Fibroblast of lung (primary cell): ENCODE measurements at regions not wholly inside any gene's neighbourhood (a gene's known extent, or its start where the extent isn't known, plus 50 kb on each side); places are given as distances from the start of the nearest gene placed in this dataset.
A peak's percentile ranks its signal among the peaks of the same experiment; 100 is the strongest.

Source experiments
- DNase-seq, 2 donors: peaks; one replicate each; pipeline versions ENCODE4 v3.0.0 to v3.0.0-alpha.2; 2010; ENCODE audit warnings: low read depth in 2 of 2
- H2AFZ ChIP-seq: 2 replicates; pipeline ENCODE4 v1.5.1; 2012; ENCODE audit warnings: low read length, control low read depth, inconsistent platforms
- H3K27ac ChIP-seq: 2 replicates; pipeline ENCODE4 v1.5.1; 2011; ENCODE audit warnings: low read length, control low read depth; ENCODE audit not compliant: insufficient read depth
- H3K27me3 ChIP-seq: 2 replicates; pipeline ENCODE4 v1.5.1; 2011; ENCODE audit warnings: mild to moderate bottlenecking, low read length; ENCODE audit not compliant: control insufficient read depth, insufficient read depth
- H3K36me3 ChIP-seq: 2 replicates; pipeline ENCODE4 v1.5.1; 2011; ENCODE audit warnings: low read length; ENCODE audit not compliant: control insufficient read depth, insufficient read depth
- H3K4me1 ChIP-seq: 2 replicates; pipeline ENCODE4 v1.5.1; 2011; ENCODE audit warnings: low read length; ENCODE audit not compliant: control insufficient read depth, insufficient read depth; ENCODE audit errors: extremely low read depth
- H3K4me2 ChIP-seq: 2 replicates; pipeline ENCODE4 v1.5.1; 2011; ENCODE audit warnings: low read length, control low read depth; ENCODE audit not compliant: insufficient read depth; ENCODE audit errors: extremely low read depth
- H3K4me3 ChIP-seq, 4 experiments: fragments of 200-600 bp in 1 of 4; sonication (generic) in 1 of 4; replicated peaks in 1 of 4; 2 replicates each; pipeline ENCODE4 v1.5.1; 2011 to 2016; ENCODE audit warnings: low read length in 4 of 4, low read depth in 3 of 4, mild to moderate bottlenecking in 3 of 4, control low read depth in 2 of 4, inconsistent platforms in 1 of 4, mixed read lengths in 1 of 4; ENCODE audit not compliant: insufficient read depth in 1 of 4; ENCODE audit errors: control extremely low read depth in 1 of 4
- H3K79me2 ChIP-seq: 2 replicates; pipeline ENCODE4 v1.5.1; 2012; ENCODE audit warnings: mild to moderate bottlenecking, low read length, inconsistent platforms; ENCODE audit not compliant: control insufficient read depth, insufficient read depth
- H3K9ac ChIP-seq: 2 replicates; pipeline ENCODE4 v1.5.1; 2011; ENCODE audit warnings: mild to moderate bottlenecking, low read length, control low read depth; ENCODE audit not compliant: insufficient read depth
- H3K9me3 ChIP-seq: 2 replicates; pipeline ENCODE4 v1.5.1; 2012; ENCODE audit warnings: low read depth, low read length; ENCODE audit not compliant: control insufficient read depth, insufficient read depth
- H4K20me1 ChIP-seq: 2 replicates; pipeline ENCODE4 v1.5.1; 2011; ENCODE audit warnings: low read length; ENCODE audit not compliant: control insufficient read depth, insufficient read depth; ENCODE audit errors: extremely low read depth
- EZH2 ChIP-seq: IDR thresholded peaks from 2 replicates; pipeline ENCODE4 v1.5.1; 2012; ENCODE audit warnings: low read length, control low read depth, mild to moderate bottlenecking; ENCODE audit errors: missing control alignments
- TF ChIP-seq, protein P1 (sequence below), 2 donors: IDR thresholded peaks in 1 of 2; conservative IDR thresholded peaks in 1 of 2; 1 replicate in 1 of 2; 2 replicates in 1 of 2; pipeline ENCODE4 v1.5.1; 2011 to 2012; ENCODE audit warnings: low read length in 2 of 2, control low read depth in 1 of 2, inconsistent platforms in 1 of 2, low read depth in 1 of 2, mild to moderate bottlenecking in 1 of 2

DNA sequence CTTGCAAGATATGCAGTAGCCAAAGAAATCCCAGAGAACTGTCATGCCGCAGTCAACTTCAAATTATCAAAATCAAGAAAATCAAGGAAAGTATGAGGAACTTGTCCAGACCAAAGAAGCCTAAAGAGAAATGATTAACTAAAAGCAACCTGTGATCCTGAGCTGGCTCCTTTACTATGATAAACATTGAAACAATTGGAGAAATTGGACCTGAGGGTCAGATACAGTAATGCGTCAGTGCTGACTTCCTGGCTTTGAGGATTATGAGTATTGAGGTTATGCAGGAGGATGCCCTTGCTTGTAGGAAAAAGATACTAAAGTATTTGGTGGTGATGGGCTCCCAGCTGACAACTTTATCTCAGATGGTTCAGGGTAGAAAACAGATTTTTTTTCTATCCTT lies 324.7 kb upstream of the AKR1E2 start:
- no peak for TF ChIP-seq EZH2
- TF ChIP-seq, protein P1, sequence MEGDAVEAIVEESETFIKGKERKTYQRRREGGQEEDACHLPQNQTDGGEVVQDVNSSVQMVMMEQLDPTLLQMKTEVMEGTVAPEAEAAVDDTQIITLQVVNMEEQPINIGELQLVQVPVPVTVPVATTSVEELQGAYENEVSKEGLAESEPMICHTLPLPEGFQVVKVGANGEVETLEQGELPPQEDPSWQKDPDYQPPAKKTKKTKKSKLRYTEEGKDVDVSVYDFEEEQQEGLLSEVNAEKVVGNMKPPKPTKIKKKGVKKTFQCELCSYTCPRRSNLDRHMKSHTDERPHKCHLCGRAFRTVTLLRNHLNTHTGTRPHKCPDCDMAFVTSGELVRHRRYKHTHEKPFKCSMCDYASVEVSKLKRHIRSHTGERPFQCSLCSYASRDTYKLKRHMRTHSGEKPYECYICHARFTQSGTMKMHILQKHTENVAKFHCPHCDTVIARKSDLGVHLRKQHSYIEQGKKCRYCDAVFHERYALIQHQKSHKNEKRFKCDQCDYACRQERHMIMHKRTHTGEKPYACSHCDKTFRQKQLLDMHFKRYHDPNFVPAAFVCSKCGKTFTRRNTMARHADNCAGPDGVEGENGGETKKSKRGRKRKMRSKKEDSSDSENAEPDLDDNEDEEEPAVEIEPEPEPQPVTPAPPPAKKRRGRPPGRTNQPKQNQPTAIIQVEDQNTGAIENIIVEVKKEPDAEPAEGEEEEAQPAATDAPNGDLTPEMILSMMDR (conservative IDR thresholded peaks at IDR 0.05 in 1 of 2, IDR thresholded peaks at IDR 0.05 in 1 of 2; ENCODE audit: low read depth in 1 of 2, low read length in 2 of 2): no peak
- H3K4me3 ChIP-seq: no peak overlapping the region
- no peak overlapping the region for H2AFZ ChIP-seq
- H3K4me2 ChIP-seq: no peak overlapping the region
- H3K4me1 ChIP-seq: peaks cover 10% of the 10 kb centered on the region
- no peaks in the 10 kb centered on the region for H4K20me1 ChIP-seq
- H3K27ac ChIP-seq: no peak overlapping the region
- no peaks in the 10 kb centered on the region for H3K9me3 ChIP-seq
- DNase-seq: peak in 1 of 2 donors; percentile 48
- H3K27me3 ChIP-seq: no peaks in the 10 kb centered on the region
- no peaks in the 10 kb centered on the region for H3K36me3 ChIP-seq
- H3K79me2 ChIP-seq: no peaks in the 10 kb centered on the region
- H3K9ac ChIP-seq: no peak overlapping the region

DNA sequence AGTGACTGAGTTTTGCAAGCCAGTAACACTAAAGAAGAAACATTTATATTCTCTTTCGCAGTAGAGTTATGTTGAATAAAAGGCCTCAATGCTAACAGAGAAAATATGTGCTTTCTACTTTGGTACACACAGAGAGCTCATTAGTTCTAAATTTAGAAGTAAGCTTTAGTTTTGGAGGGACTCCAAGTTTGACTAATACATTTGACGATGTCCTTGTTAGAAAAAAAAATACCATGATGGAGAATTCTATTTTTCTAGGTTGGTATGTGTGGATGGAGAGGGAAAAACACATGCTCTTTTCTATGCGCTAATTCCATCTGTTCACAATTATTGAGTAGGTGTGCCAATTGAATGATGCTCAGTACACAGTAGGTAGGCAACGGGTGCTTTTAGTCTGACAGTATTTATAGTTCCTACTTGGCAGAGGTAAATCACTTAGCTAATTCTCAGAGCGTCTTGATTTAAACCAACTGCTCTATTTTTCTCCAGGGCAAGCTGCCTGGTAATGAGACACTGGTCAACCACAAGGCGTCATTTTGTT lies 327.2 kb upstream of the AKR1E2 start:
- Histone ChIP-seq H3K9me3 (no peaks in the 10 kb centered on the region), H3K4me2 (peak overlapping the region; percentile 75), H3K27me3 (no peaks in the 10 kb centered on the region), H3K36me3 (no peaks in the 10 kb centered on the region), H3K9ac (no peak overlapping the region), H3K4me3 (no peak overlapping the region), H3K79me2 (no peaks in the 10 kb centered on the region), H4K20me1 (no peaks in the 10 kb centered on the region), H2AFZ (peak overlapping the region; percentile 83), H3K4me1 (peaks cover 10% of the 10 kb centered on the region), H3K27ac (peak overlapping the region; percentile 80)
- DNase-seq: peak; percentile 92 to 97
- no peak for TF ChIP-seq EZH2
- TF ChIP-seq, protein P1 (conservative IDR thresholded peaks at IDR 0.05 in 1 of 2, IDR thresholded peaks at IDR 0.05 in 1 of 2; ENCODE audit: low read depth in 1 of 2, low read length in 2 of 2): peak in 1 of 2 donors; percentile 7

DNA sequence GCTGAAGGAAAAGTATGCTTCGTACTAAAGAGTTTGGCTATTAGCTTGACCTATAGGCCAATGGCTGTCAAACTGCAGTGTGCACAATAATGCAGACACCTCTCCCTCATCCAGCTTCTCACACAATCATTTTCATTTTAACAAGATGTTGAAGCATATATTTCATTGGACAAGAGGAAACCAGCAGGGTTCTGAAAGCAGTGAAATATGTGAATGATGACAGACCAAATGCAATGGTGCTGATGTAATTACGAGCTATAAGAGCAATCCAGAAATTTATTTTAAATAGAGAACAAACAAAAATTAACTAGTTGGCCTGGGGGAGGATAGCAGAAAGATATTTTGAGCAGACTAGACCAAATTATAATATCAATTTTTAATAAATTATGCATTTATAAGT lies 331.5 kb upstream of the AKR1E2 start:
- H3K27me3 ChIP-seq: no peaks in the 10 kb centered on the region
- no peaks in the 10 kb centered on the region for H3K36me3 ChIP-seq
- H3K4me2 ChIP-seq: no peak overlapping the region
- H4K20me1 ChIP-seq: no peaks in the 10 kb centered on the region
- H3K4me1 ChIP-seq: peaks cover 10% of the 10 kb centered on the region
- TF ChIP-seq, protein P1 (conservative IDR thresholded peaks at IDR 0.05 in 1 of 2, IDR thresholded peaks at IDR 0.05 in 1 of 2; ENCODE audit: low read depth in 1 of 2, low read length in 2 of 2): no peak
- TF ChIP-seq EZH2: no peak
- H3K27ac ChIP-seq: no peak overlapping the region
- no peak for DNase-seq
- no peaks in the 10 kb centered on the region for H3K79me2 ChIP-seq
- H3K9ac ChIP-seq: no peak overlapping the region
- H3K4me3 ChIP-seq: no peak overlapping the region
- no peaks in the 10 kb centered on the region for H3K9me3 ChIP-seq
- no peak overlapping the region for H2AFZ ChIP-seq
